Activated naive CD4-positive, alpha-beta T cell treated with anti-CD3 and anti-CD28 coated beads, Interleukin-2, amount 50 U/mL, for 24 hours (primary cell): ENCODE measurements at regions not wholly inside any gene's neighbourhood (a gene's known extent, or its start where the extent isn't known, plus 50 kb on each side); places are given as distances from the start of the nearest gene placed in this dataset.
"Not testable (repeated sequence)": the region's sequence is repeated elsewhere in the genome, so short reads cannot be mapped to it uniquely, and the experiment has no call there.

Experiments used
- H3K27ac Mint-ChIP-seq: one replicate; pipeline ENCODE4 v1.8.0; 2021; ENCODE audit warnings: mild to moderate bottlenecking, mixed read lengths
- H3K27me3 Mint-ChIP-seq: one replicate; pipeline ENCODE4 v1.8.0; 2021; ENCODE audit warnings: mixed read lengths
- H3K36me3 Mint-ChIP-seq: one replicate; pipeline ENCODE4 v1.8.0; 2021; ENCODE audit warnings: mixed read lengths
- H3K4me1 Mint-ChIP-seq: one replicate; pipeline ENCODE4 v1.8.0; 2021; ENCODE audit warnings: mixed read lengths
- H3K4me3 Mint-ChIP-seq: one replicate; pipeline ENCODE4 v1.8.0; 2021; ENCODE audit warnings: mild to moderate bottlenecking, mixed read lengths
- H3K9me3 Mint-ChIP-seq: one replicate; pipeline ENCODE4 v1.8.0; 2021; ENCODE audit warnings: mixed read lengths

- Mint-ChIP-seq H3K27me3 (peaks cover 5% of the 10 kb centered on the region), H3K9me3 (no peaks in the 10 kb centered on the region), H3K36me3 (no peaks in the 10 kb centered on the region), H3K4me3 (no peak overlapping the region), H3K27ac (no peak overlapping the region), H3K4me1 (no peaks in the 10 kb centered on the region)
These were observed 105.3 kb downstream of the PCSK1 start for GRCh38 chr5:96327722-96328121.

- Mint-ChIP-seq H3K4me3 (no peak overlapping the region), H3K27me3 (peaks cover 5% of the 10 kb centered on the region), H3K27ac (no peak overlapping the region), H3K9me3 (no peaks in the 10 kb centered on the region), H3K4me1 (no peaks in the 10 kb centered on the region), H3K36me3 (no peaks in the 10 kb centered on the region)
These were observed 106.1 kb downstream of the PCSK1 start for GRCh38 chr5:96326902-96327301.

- Mint-ChIP-seq H3K9me3 (no peaks in the 10 kb centered on the region), H3K4me1 (no peaks in the 10 kb centered on the region), H3K4me3 (no peak overlapping the region), H3K27ac (no peak overlapping the region), H3K27me3 (peaks cover 3% of the 10 kb centered on the region), H3K36me3 (no peaks in the 10 kb centered on the region)
These were observed 108.3 kb downstream of the PCSK1 start for GRCh38 chr5:96324708-96325107.

- no peak overlapping the region for H3K27ac Mint-ChIP-seq
- H3K36me3 Mint-ChIP-seq, result no peaks in the 10 kb centered on the region
- peaks cover 5% of the 10 kb centered on the region for H3K27me3 Mint-ChIP-seq
- H3K4me3 Mint-ChIP-seq, result no peak overlapping the region
- no peaks in the 10 kb centered on the region for H3K9me3 Mint-ChIP-seq
- H3K4me1 Mint-ChIP-seq, result no peaks in the 10 kb centered on the region
These were observed 110.2 kb downstream of the PCSK1 start for GRCh38 chr5:96322865-96323264.

- no peak overlapping the region for H3K4me3 Mint-ChIP-seq
These were observed 110.8 kb downstream of the PCSK1 start for GRCh38 chr5:96322217-96322616.

GRCh38 chr5:96321345-96321744 lies 111.7 kb downstream of the PCSK1 start:
- Mint-ChIP-seq H3K4me1 (no peaks in the 10 kb centered on the region), H3K9me3 (no peaks in the 10 kb centered on the region), H3K4me3 (no peak overlapping the region), H3K27ac (no peak overlapping the region), H3K27me3 (peaks cover 5% of the 10 kb centered on the region), H3K36me3 (no peaks in the 10 kb centered on the region)

More at GRCh38 chr5:96322217-96322616, 110.8 kb downstream of the PCSK1 start:
- Mint-ChIP-seq H3K27ac (no peak overlapping the region), H3K4me1 (no peaks in the 10 kb centered on the region), H3K9me3 (no peaks in the 10 kb centered on the region), H3K27me3 (peaks cover 5% of the 10 kb centered on the region), H3K36me3 (no peaks in the 10 kb centered on the region)

- Mint-ChIP-seq H3K4me3 (no peak overlapping the region), H3K4me1 (no peaks in the 10 kb centered on the region), H3K27ac (no peak overlapping the region), H3K9me3 (no peaks in the 10 kb centered on the region), H3K36me3 (no peaks in the 10 kb centered on the region), H3K27me3 (peaks cover 2% of the 10 kb centered on the region)
These were observed 112.3 kb downstream of the PCSK1 start for GRCh38 chr5:96320797-96321196.

GRCh38 chr5:96319981-96320739 lies 112.9 kb downstream of the PCSK1 start:
- not testable (repeated sequence) for H3K27ac Mint-ChIP-seq, H3K36me3 Mint-ChIP-seq, H3K9me3 Mint-ChIP-seq, H3K4me1 Mint-ChIP-seq, H3K4me3 Mint-ChIP-seq, H3K27me3 Mint-ChIP-seq

- Mint-ChIP-seq H3K27ac (no peak overlapping the region), H3K27me3 (peaks cover 7% of the 10 kb centered on the region), H3K4me1 (no peaks in the 10 kb centered on the region), H3K36me3 (no peaks in the 10 kb centered on the region), H3K4me3 (no peak overlapping the region), H3K9me3 (no peaks in the 10 kb centered on the region)
These were observed 114.4 kb downstream of the PCSK1 start for GRCh38 chr5:96318569-96319110.

- Mint-ChIP-seq H3K27me3 (peaks cover 9% of the 10 kb centered on the region), H3K36me3 (no peaks in the 10 kb centered on the region), H3K4me1 (no peaks in the 10 kb centered on the region), H3K27ac (no peak overlapping the region), H3K4me3 (no peak overlapping the region), H3K9me3 (no peaks in the 10 kb centered on the region)
These were observed 115.1 kb downstream of the PCSK1 start for GRCh38 chr5:96317945-96318344.

- H3K9me3 Mint-ChIP-seq, result peaks cover 8% of the 10 kb centered on the region
- no peaks in the 10 kb centered on the region for H3K4me1 Mint-ChIP-seq
- H3K4me3 Mint-ChIP-seq, result no peak overlapping the region
- peaks cover 13% of the 10 kb centered on the region for H3K27me3 Mint-ChIP-seq
- H3K27ac Mint-ChIP-seq, result no peak overlapping the region
- H3K36me3 Mint-ChIP-seq, result peaks cover 3% of the 10 kb centered on the region
These were observed 116.6 kb downstream of the PCSK1 start for GRCh38 chr5:96316487-96316886.

GRCh38 chr5:96316017-96316416 lies 117.0 kb downstream of the PCSK1 start:
- no peak overlapping the region for H3K27ac Mint-ChIP-seq
- peaks cover 15% of the 10 kb centered on the region for H3K27me3 Mint-ChIP-seq
- peaks cover 11% of the 10 kb centered on the region for H3K9me3 Mint-ChIP-seq
- no peaks in the 10 kb centered on the region for H3K4me1 Mint-ChIP-seq
- no peak overlapping the region for H3K4me3 Mint-ChIP-seq
- H3K36me3 Mint-ChIP-seq, result peaks cover 5% of the 10 kb centered on the region

GRCh38 chr5:96315431-96315830 lies 117.6 kb downstream of the PCSK1 start:
- H3K4me3 Mint-ChIP-seq, result no peak overlapping the region
- no peaks in the 10 kb centered on the region for H3K4me1 Mint-ChIP-seq
- H3K9me3 Mint-ChIP-seq, result peaks cover 16% of the 10 kb centered on the region
- H3K27ac Mint-ChIP-seq, result no peak overlapping the region
- H3K36me3 Mint-ChIP-seq, result peaks cover 6% of the 10 kb centered on the region
- H3K27me3 Mint-ChIP-seq, result peaks cover 18% of the 10 kb centered on the region

GRCh38 chr5:96312383-96312782 lies 120.7 kb downstream of the PCSK1 start:
- H3K9me3 Mint-ChIP-seq, result peaks cover 16% of the 10 kb centered on the region
- H3K4me1 Mint-ChIP-seq, result no peaks in the 10 kb centered on the region
- no peak overlapping the region for H3K27ac Mint-ChIP-seq
- H3K4me3 Mint-ChIP-seq, result no peak overlapping the region
- H3K27me3 Mint-ChIP-seq, result peaks cover 18% of the 10 kb centered on the region
- H3K36me3 Mint-ChIP-seq, result peaks cover 6% of the 10 kb centered on the region

- H3K27ac Mint-ChIP-seq, H3K4me3 Mint-ChIP-seq, H3K36me3 Mint-ChIP-seq, H3K4me1 Mint-ChIP-seq, H3K27me3 Mint-ChIP-seq: not testable (repeated sequence)
- peaks cover 21% of the 10 kb centered on the region for H3K9me3 Mint-ChIP-seq
These were observed 126.0 kb downstream of the PCSK1 start for GRCh38 chr5:96307047-96307446.

- Mint-ChIP-seq H3K4me1 (no peaks in the 10 kb centered on the region), H3K27ac (no peak overlapping the region), H3K4me3 (no peak overlapping the region), H3K9me3 (peaks cover 11% of the 10 kb centered on the region), H3K36me3 (peaks cover 3% of the 10 kb centered on the region), H3K27me3 (peaks cover 2% of the 10 kb centered on the region)
These were observed 130.8 kb downstream of the PCSK1 start for GRCh38 chr5:96302174-96302738.
